GM12878 (cell line): ENCODE measurements at regions not wholly inside any gene's neighbourhood (a gene's known extent, or its start where the extent isn't known, plus 50 kb on each side); places are given as distances from the start of the nearest gene placed in this dataset.

Experiments used
- ATAC-seq: fragments of 200-7000 bp; cut with Tn5 transposase; 3 replicates; pipeline ENCODE4 v1.9.1; 2020; ENCODE audit warnings: mild to moderate bottlenecking, moderate library complexity
- BruUV-seq: library from RNA; stranded (reverse); fragments of 400-500 nt; replicated peaks from 2 replicates; lab custom pipeline; 2021; lab: Mats Ljungman, UMichigan
- CTCF ChIA-PET: fragments of 300-600 bp; sonication (Branson Sonifier 250); formaldehyde crosslinking; extraction: SDS; loops from one replicate; lab custom pipeline; 2021; ENCODE audit warnings: inconsistent platforms; lab: Yijun Ruan, JAX
- POLR2A ChIA-PET: fragments of 350-600 bp; formaldehyde crosslinking; extraction: SDS; loops from one replicate; lab custom pipeline; 2021; ENCODE audit warnings: inconsistent platforms; lab: Charles Lee
- RAD21 ChIA-PET: fragments of 300-600 bp; sonication (Branson Sonifier 250); formaldehyde crosslinking; loops from one replicate; lab custom pipeline; 2023; ENCODE audit warnings: antibody characterized with exemption; ENCODE audit not compliant: unreplicated experiment; lab: Charles Lee
- SMC1A ChIA-PET: fragments of 300-600 bp; sonication (Branson Sonifier 250); formaldehyde crosslinking; loops from one replicate; lab custom pipeline; 2023; ENCODE audit not compliant: unreplicated experiment, uncharacterized antibody; lab: Charles Lee
- DNase-seq: peaks from one replicate; pipeline ENCODE4 v3.0.0-alpha.2; 2011; ENCODE audit warnings: low read depth, low spot score
- FAIRE-seq: peaks from 3 replicates; lab custom pipeline; 2011; peaks lifted over from hg19 to GRCh38; lab: Jason Lieb, UNC
- H2AFZ ChIP-seq: 2 replicates; pipeline ENCODE4 v1.6.0; 2011; ENCODE audit warnings: low read depth, low read length, control low read depth; ENCODE audit not compliant: control insufficient read depth
- H3K27ac ChIP-seq: 2 replicates; pipeline ENCODE4 v1.5.1; 2011; ENCODE audit warnings: control low read depth; ENCODE audit not compliant: control insufficient read depth, insufficient read depth
- H3K27me3 ChIP-seq, 2 experiments: replicated peaks in 1 of 2; 2 replicates each; pipeline versions ENCODE4 v1.6.0 to v1.6.1; 2011; ENCODE audit warnings: low read length in 1 of 2; ENCODE audit not compliant: control insufficient read depth in 2 of 2, insufficient read depth in 2 of 2
- H3K36me3 ChIP-seq, 2 experiments: 2 replicates each; pipeline ENCODE4 v1.5.1; 2011; ENCODE audit warnings: low read length in 1 of 2; ENCODE audit not compliant: control insufficient read depth in 2 of 2, insufficient read depth in 2 of 2
- H3K4me1 ChIP-seq: 2 replicates; pipeline ENCODE4 v1.6.1; 2011; ENCODE audit warnings: mild to moderate bottlenecking, low read length, moderate library complexity, mixed read lengths; ENCODE audit not compliant: control insufficient read depth, insufficient read depth
- H3K4me2 ChIP-seq: 2 replicates; pipeline ENCODE4 v1.6.0; 2011; ENCODE audit warnings: control low read depth; ENCODE audit not compliant: control insufficient read depth, insufficient read depth
- H3K4me3 ChIP-seq: fragments of 200-600 bp; sonication (generic); 2 replicates; pipeline ENCODE4 v1.5.1; 2016
- H3K79me2 ChIP-seq: 2 replicates; pipeline ENCODE4 v1.6.0; 2011; ENCODE audit warnings: low read length; ENCODE audit not compliant: control insufficient read depth, insufficient read depth
- H3K9ac ChIP-seq: 2 replicates; pipeline ENCODE4 v1.8.0; 2011; ENCODE audit warnings: low read length, control low read depth, mixed read lengths; ENCODE audit not compliant: control insufficient read depth, insufficient read depth
- H3K9me3 ChIP-seq: replicated peaks from 3 replicates; pipeline ENCODE4 v1.5.1; 2011; ENCODE audit warnings: mild to moderate bottlenecking, low read length; ENCODE audit not compliant: control insufficient read depth, insufficient read depth
- H4K20me1 ChIP-seq: 2 replicates; pipeline ENCODE4 v1.6.0; 2011; ENCODE audit not compliant: control insufficient read depth, insufficient read depth
- ATF7 ChIP-seq: fragments of 450-650 bp; IDR thresholded peaks from 2 replicates; pipeline ENCODE4 v1.6.1; 2016; ENCODE audit warnings: low read depth, mild to moderate bottlenecking
- CHD1 ChIP-seq: IDR thresholded peaks from 2 replicates; pipeline ENCODE4 v1.6.1; 2012; ENCODE audit warnings: low read depth, low read length, improper control_type of control experiment
- EP300 ChIP-seq, 2 experiments: fragments of 150-350 bp in 1 of 2; IDR thresholded peaks; 2 replicates each; pipeline ENCODE4 v1.6.1; 2011 to 2012; ENCODE audit warnings: low read depth in 2 of 2, low read length in 2 of 2, borderline replicate concordance in 1 of 2, improper control_type of control experiment in 1 of 2, inconsistent platforms in 1 of 2; ENCODE audit not compliant: control insufficient read depth in 1 of 2
- GATAD2B ChIP-seq: fragments of 450-650 bp; conservative IDR thresholded peaks from 2 replicates; pipeline ENCODE4 v1.6.1; 2017; ENCODE audit warnings: low read depth, mild to moderate bottlenecking, moderate library complexity
- JUNB ChIP-seq: IDR thresholded peaks from 2 replicates; pipeline ENCODE4 v1.6.1; 2016; ENCODE audit warnings: antibody characterized with exemption, mild to moderate bottlenecking
- PBX3 ChIP-seq: IDR thresholded peaks from 2 replicates; pipeline ENCODE4 v1.6.1; 2011; ENCODE audit warnings: mild to moderate bottlenecking, low read depth, low read length, moderate library complexity; ENCODE audit not compliant: insufficient replicate concordance
- RB1 ChIP-seq: fragments of 450-650 bp; formaldehyde crosslinking; IDR thresholded peaks from 2 replicates; pipeline ENCODE4 v1.6.1; 2017; ENCODE audit warnings: mild to moderate bottlenecking, borderline replicate concordance
- RFX5 ChIP-seq: IDR thresholded peaks from 2 replicates; pipeline ENCODE4 v1.6.1; 2011; ENCODE audit warnings: low read depth, low read length, improper control_type of control experiment
- ZNF622 ChIP-seq: fragments of 450-650 bp; IDR thresholded peaks from 2 replicates; pipeline ENCODE4 v1.6.1; 2017; ENCODE audit warnings: mild to moderate bottlenecking, inconsistent platforms
- WGBS: methylation state at CpG from one replicate; pipeline ENCODE4 v1.1.6; 2016; ENCODE audit warnings: low lambda C conversion rate; ENCODE audit not compliant: insufficient replicate concordance, insufficient coverage; ENCODE audit errors: missing lambda C conversion rate; 5-methylcytosine and 5-hydroxymethylcytosine counted together
- in situ Hi-C: fragments of 300-500 bp; cut with MboI; formaldehyde crosslinking; loops from 9 replicates; pipeline ENCODE4 v1.14.3; 2018; ENCODE audit warnings: mixed read lengths
- intact Hi-C: fragments of 100-400 bp; cut with micrococcal nuclease; formaldehyde crosslinking; loops from one replicate; pipeline ENCODE4 v1.14.2; 2022; ENCODE audit not compliant: unreplicated experiment
- TF ChIP-seq, protein P1 (sequence below): fragments of 450-650 bp; IDR thresholded peaks from 2 replicates; pipeline ENCODE4 v1.6.1; 2017; ENCODE audit warnings: mild to moderate bottlenecking, low read depth, inconsistent platforms; ENCODE audit not compliant: poor library complexity, severe bottlenecking
- TF ChIP-seq, protein P2 (sequence below): fragments of 450-650 bp; IDR thresholded peaks from 2 replicates; pipeline ENCODE4 v1.6.1; 2014; ENCODE audit warnings: mild to moderate bottlenecking
- TF ChIP-seq, protein P3 (sequence below): fragments of 450-650 bp; IDR thresholded peaks from 2 replicates; pipeline ENCODE4 v1.6.1; 2016; ENCODE audit warnings: mild to moderate bottlenecking
- TF ChIP-seq, protein P4 (sequence below): fragments of 450-650 bp; IDR thresholded peaks from 2 replicates; pipeline ENCODE4 v1.6.1; 2017; ENCODE audit warnings: mild to moderate bottlenecking
- TF ChIP-seq, protein P5 (sequence below): fragments of 450-650 bp; IDR thresholded peaks from 2 replicates; pipeline ENCODE4 v1.6.1; 2016; ENCODE audit warnings: mild to moderate bottlenecking

DNA sequence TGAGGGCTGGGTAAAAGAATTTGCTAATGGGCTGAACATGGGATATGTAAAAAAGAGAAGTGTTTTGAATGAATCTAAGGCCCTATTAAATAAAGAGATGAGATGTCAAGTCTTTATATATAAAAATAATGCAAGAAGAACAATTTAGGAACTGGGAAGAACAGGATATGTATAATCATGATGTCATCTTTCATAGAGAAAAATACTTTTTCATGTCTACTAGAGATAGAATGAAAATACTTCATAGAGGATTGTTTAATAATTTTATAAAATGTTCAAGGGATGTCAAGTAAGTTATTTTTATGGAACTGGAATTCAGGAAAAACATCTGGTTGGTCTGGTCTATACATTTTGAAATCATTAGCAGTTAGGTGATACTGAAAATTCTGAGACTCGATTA, 799.0 kb upstream of the CTNND2 start:
- ChIA-PET SMC1A (interaction anchor here (1.3 to 1.4 kb wide), 2 partner anchors 11 kb away, joined by 3 read pairs; no protein-coding TSS in a partner anchor), POLR2A (no interaction called here), RAD21 (no interaction called here), CTCF (no interaction called here)
- H3K4me2 ChIP-seq: no peak overlapping the region
- in situ Hi-C loops: no loop called here
- H4K20me1 ChIP-seq: no peaks in the 10 kb centered on the region
- DNase-seq (no peak), ATAC-seq (no peak), FAIRE-seq (no peak)
- H3K27me3 ChIP-seq: no peaks in the 10 kb centered on the region
- no peaks in the 10 kb centered on the region for H3K79me2 ChIP-seq
- 0% methylated on average over 1 of the region's 1 CpG for WGBS
- H3K9ac ChIP-seq: no peak overlapping the region
- no peak overlapping the region for H3K27ac ChIP-seq
- H3K4me3 ChIP-seq: no peak overlapping the region
- no peak overlapping the region for H2AFZ ChIP-seq
- no peaks in the 10 kb centered on the region for H3K9me3 ChIP-seq
- no TSS peak for BruUV-seq
- H3K36me3 ChIP-seq: no peaks in the 10 kb centered on the region
- intact Hi-C loops: no loop called here
- H3K4me1 ChIP-seq: no peaks in the 10 kb centered on the region
- TF ChIP-seq, protein P1, sequence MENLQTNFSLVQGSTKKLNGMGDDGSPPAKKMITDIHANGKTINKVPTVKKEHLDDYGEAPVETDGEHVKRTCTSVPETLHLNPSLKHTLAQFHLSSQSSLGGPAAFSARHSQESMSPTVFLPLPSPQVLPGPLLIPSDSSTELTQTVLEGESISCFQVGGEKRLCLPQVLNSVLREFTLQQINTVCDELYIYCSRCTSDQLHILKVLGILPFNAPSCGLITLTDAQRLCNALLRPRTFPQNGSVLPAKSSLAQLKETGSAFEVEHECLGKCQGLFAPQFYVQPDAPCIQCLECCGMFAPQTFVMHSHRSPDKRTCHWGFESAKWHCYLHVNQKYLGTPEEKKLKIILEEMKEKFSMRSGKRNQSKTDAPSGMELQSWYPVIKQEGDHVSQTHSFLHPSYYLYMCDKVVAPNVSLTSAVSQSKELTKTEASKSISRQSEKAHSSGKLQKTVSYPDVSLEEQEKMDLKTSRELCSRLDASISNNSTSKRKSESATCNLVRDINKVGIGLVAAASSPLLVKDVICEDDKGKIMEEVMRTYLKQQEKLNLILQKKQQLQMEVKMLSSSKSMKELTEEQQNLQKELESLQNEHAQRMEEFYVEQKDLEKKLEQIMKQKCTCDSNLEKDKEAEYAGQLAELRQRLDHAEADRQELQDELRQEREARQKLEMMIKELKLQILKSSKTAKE: no peak
- no peak for TF ChIP-seq EP300 (IDR thresholded peaks at IDR 0.05; ENCODE audit: borderline replicate concordance in 1 of 2, control insufficient read depth in 1 of 2, low read depth in 2 of 2, low read length in 2 of 2)
- no peak for TF ChIP-seq ZNF622
- no peak for TF ChIP-seq JUNB
- TF ChIP-seq, protein P2, sequence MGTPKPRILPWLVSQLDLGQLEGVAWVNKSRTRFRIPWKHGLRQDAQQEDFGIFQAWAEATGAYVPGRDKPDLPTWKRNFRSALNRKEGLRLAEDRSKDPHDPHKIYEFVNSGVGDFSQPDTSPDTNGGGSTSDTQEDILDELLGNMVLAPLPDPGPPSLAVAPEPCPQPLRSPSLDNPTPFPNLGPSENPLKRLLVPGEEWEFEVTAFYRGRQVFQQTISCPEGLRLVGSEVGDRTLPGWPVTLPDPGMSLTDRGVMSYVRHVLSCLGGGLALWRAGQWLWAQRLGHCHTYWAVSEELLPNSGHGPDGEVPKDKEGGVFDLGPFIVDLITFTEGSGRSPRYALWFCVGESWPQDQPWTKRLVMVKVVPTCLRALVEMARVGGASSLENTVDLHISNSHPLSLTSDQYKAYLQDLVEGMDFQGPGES: no peak
- no peak for TF ChIP-seq RB1
- no peak for TF ChIP-seq ATF7
- TF ChIP-seq, protein P3, sequence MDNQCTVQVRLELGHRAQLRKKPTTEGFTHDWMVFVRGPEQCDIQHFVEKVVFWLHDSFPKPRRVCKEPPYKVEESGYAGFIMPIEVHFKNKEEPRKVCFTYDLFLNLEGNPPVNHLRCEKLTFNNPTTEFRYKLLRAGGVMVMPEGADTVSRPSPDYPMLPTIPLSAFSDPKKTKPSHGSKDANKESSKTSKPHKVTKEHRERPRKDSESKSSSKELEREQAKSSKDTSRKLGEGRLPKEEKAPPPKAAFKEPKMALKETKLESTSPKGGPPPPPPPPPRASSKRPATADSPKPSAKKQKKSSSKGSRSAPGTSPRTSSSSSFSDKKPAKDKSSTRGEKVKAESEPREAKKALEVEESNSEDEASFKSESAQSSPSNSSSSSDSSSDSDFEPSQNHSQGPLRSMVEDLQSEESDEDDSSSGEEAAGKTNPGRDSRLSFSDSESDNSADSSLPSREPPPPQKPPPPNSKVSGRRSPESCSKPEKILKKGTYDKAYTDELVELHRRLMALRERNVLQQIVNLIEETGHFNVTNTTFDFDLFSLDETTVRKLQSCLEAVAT: no peak
- TF ChIP-seq GATAD2B: no peak
- TF ChIP-seq, protein P4, sequence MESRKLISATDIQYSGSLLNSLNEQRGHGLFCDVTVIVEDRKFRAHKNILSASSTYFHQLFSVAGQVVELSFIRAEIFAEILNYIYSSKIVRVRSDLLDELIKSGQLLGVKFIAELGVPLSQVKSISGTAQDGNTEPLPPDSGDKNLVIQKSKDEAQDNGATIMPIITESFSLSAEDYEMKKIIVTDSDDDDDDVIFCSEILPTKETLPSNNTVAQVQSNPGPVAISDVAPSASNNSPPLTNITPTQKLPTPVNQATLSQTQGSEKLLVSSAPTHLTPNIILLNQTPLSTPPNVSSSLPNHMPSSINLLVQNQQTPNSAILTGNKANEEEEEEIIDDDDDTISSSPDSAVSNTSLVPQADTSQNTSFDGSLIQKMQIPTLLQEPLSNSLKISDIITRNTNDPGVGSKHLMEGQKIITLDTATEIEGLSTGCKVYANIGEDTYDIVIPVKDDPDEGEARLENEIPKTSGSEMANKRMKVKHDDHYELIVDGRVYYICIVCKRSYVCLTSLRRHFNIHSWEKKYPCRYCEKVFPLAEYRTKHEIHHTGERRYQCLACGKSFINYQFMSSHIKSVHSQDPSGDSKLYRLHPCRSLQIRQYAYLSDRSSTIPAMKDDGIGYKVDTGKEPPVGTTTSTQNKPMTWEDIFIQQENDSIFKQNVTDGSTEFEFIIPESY: no peak
- TF ChIP-seq, protein P5, sequence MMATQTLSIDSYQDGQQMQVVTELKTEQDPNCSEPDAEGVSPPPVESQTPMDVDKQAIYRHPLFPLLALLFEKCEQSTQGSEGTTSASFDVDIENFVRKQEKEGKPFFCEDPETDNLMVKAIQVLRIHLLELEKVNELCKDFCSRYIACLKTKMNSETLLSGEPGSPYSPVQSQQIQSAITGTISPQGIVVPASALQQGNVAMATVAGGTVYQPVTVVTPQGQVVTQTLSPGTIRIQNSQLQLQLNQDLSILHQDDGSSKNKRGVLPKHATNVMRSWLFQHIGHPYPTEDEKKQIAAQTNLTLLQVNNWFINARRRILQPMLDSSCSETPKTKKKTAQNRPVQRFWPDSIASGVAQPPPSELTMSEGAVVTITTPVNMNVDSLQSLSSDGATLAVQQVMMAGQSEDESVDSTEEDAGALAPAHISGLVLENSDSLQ: no peak
- TF ChIP-seq RFX5: no peak
- TF ChIP-seq CHD1: no peak
- TF ChIP-seq PBX3: no peak
